ENCODE measurements at regions not wholly inside any gene's neighbourhood (a gene's known extent, or its start where the extent isn't known, plus 50 kb on each side); places are given as distances from the start of the nearest gene placed in this dataset.

GRCh38 chr4:157837071-157837703 lies 335.6 kb downstream of the GASK1B start:
- no peak overlapping the region for H3K27ac ChIP-seq (ENCODE audit: low read length)
- no peak overlapping the region for H3K9ac ChIP-seq (ENCODE audit: low read length in 2 of 2)
- H3K9me3 ChIP-seq (ENCODE audit: control insufficient read depth in 2 of 2, low read length in 2 of 2), result no peaks in the 10 kb centered on the region
- no peaks in the 10 kb centered on the region for H3K4me1 ChIP-seq (ENCODE audit: control insufficient read depth, insufficient read depth, low read length)
- H3K27me3 ChIP-seq (ENCODE audit: control insufficient read depth in 1 of 2, insufficient read depth in 2 of 2, low read length in 2 of 2), result no peaks in the 10 kb centered on the region
- no peak overlapping the region for H3K4me3 ChIP-seq (ENCODE audit: low read length in 2 of 2)
- H3K36me3 ChIP-seq (ENCODE audit: control insufficient read depth in 2 of 2, insufficient read depth in 2 of 2, low read length in 2 of 2), result no peaks in the 10 kb centered on the region

GRCh38 chr4:157832596-157832995 lies 340.2 kb downstream of the GASK1B start:
- Histone ChIP-seq H3K9me3 (ENCODE audit: control insufficient read depth in 2 of 2, low read length in 2 of 2) (no peaks in the 10 kb centered on the region), H3K27ac (ENCODE audit: low read length) (no peak overlapping the region)

GRCh38 chr4:157824021-157824420 lies 348.8 kb downstream of the GASK1B start:
- Histone ChIP-seq H3K4me3 (ENCODE audit: low read length in 2 of 2) (no peak overlapping the region), H3K27ac (ENCODE audit: low read length) (no peak overlapping the region), H3K9ac (ENCODE audit: low read length in 2 of 2) (no peak overlapping the region), H3K9me3 (ENCODE audit: control insufficient read depth in 2 of 2, low read length in 2 of 2) (no peaks in the 10 kb centered on the region), H3K4me1 (ENCODE audit: control insufficient read depth, insufficient read depth, low read length) (no peaks in the 10 kb centered on the region), H3K27me3 (ENCODE audit: control insufficient read depth in 1 of 2, insufficient read depth in 2 of 2, low read length in 2 of 2) (no peaks in the 10 kb centered on the region), H3K36me3 (ENCODE audit: control insufficient read depth in 2 of 2, insufficient read depth in 2 of 2, low read length in 2 of 2) (no peaks in the 10 kb centered on the region)

More at GRCh38 chr4:157832596-157832995, 340.2 kb downstream of the GASK1B start:
- H3K4me3 ChIP-seq (ENCODE audit: low read length in 2 of 2), result no peak overlapping the region
- H3K4me1 ChIP-seq (ENCODE audit: control insufficient read depth, insufficient read depth, low read length), result no peaks in the 10 kb centered on the region
- no peaks in the 10 kb centered on the region for H3K36me3 ChIP-seq (ENCODE audit: control insufficient read depth in 2 of 2, insufficient read depth in 2 of 2, low read length in 2 of 2)
- no peaks in the 10 kb centered on the region for H3K27me3 ChIP-seq (ENCODE audit: control insufficient read depth in 1 of 2, insufficient read depth in 2 of 2, low read length in 2 of 2)
- no peak overlapping the region for H3K9ac ChIP-seq (ENCODE audit: low read length in 2 of 2)

GRCh38 chr4:157821814-157822213 lies 351.0 kb downstream of the GASK1B start:
- Histone ChIP-seq H3K9me3 (ENCODE audit: control insufficient read depth in 2 of 2, low read length in 2 of 2) (no peaks in the 10 kb centered on the region), H3K9ac (ENCODE audit: low read length in 2 of 2) (no peak overlapping the region), H3K27me3 (ENCODE audit: control insufficient read depth in 1 of 2, insufficient read depth in 2 of 2, low read length in 2 of 2) (no peaks in the 10 kb centered on the region), H3K27ac (ENCODE audit: low read length) (no peak overlapping the region), H3K4me3 (ENCODE audit: low read length in 2 of 2) (no peak overlapping the region), H3K36me3 (ENCODE audit: control insufficient read depth in 2 of 2, insufficient read depth in 2 of 2, low read length in 2 of 2) (no peaks in the 10 kb centered on the region), H3K4me1 (ENCODE audit: control insufficient read depth, insufficient read depth, low read length) (no peaks in the 10 kb centered on the region)

GRCh38 chr4:157819693-157820464 lies 352.9 kb downstream of the GASK1B start:
- Histone ChIP-seq H3K27me3 (ENCODE audit: control insufficient read depth in 1 of 2, insufficient read depth in 2 of 2, low read length in 2 of 2) (no peaks in the 10 kb centered on the region), H3K9me3 (ENCODE audit: control insufficient read depth in 2 of 2, low read length in 2 of 2) (no peaks in the 10 kb centered on the region), H3K4me1 (ENCODE audit: control insufficient read depth, insufficient read depth, low read length) (no peaks in the 10 kb centered on the region), H3K36me3 (ENCODE audit: control insufficient read depth in 2 of 2, insufficient read depth in 2 of 2, low read length in 2 of 2) (no peaks in the 10 kb centered on the region), H3K4me3 (ENCODE audit: low read length in 2 of 2) (no peak overlapping the region), H3K9ac (ENCODE audit: low read length in 2 of 2) (no peak overlapping the region), H3K27ac (ENCODE audit: low read length) (no peak overlapping the region)

- H3K27ac ChIP-seq (ENCODE audit: low read length), result no peak overlapping the region
- H3K4me3 ChIP-seq (ENCODE audit: low read length in 2 of 2), result no peak overlapping the region
- H3K9me3 ChIP-seq (ENCODE audit: control insufficient read depth in 2 of 2, low read length in 2 of 2), result no peaks in the 10 kb centered on the region
- no peak overlapping the region for H3K9ac ChIP-seq (ENCODE audit: low read length in 2 of 2)
- H3K36me3 ChIP-seq (ENCODE audit: control insufficient read depth in 2 of 2, insufficient read depth in 2 of 2, low read length in 2 of 2), result no peaks in the 10 kb centered on the region
- H3K4me1 ChIP-seq (ENCODE audit: control insufficient read depth, insufficient read depth, low read length), result no peaks in the 10 kb centered on the region
- H3K27me3 ChIP-seq (ENCODE audit: control insufficient read depth in 1 of 2, insufficient read depth in 2 of 2, low read length in 2 of 2), result no peaks in the 10 kb centered on the region
Observed at GRCh38 chr4:157818946-157819692, 353.7 kb downstream of the GASK1B start.

- no peaks in the 10 kb centered on the region for H3K27me3 ChIP-seq (ENCODE audit: control insufficient read depth in 1 of 2, insufficient read depth in 2 of 2, low read length in 2 of 2)
- H3K36me3 ChIP-seq (ENCODE audit: control insufficient read depth in 2 of 2, insufficient read depth in 2 of 2, low read length in 2 of 2), result no peaks in the 10 kb centered on the region
- no peak overlapping the region for H3K9ac ChIP-seq (ENCODE audit: low read length in 2 of 2)
- H3K4me3 ChIP-seq (ENCODE audit: low read length in 2 of 2), result no peak overlapping the region
- H3K27ac ChIP-seq (ENCODE audit: low read length), result no peak overlapping the region
- H3K4me1 ChIP-seq (ENCODE audit: control insufficient read depth, insufficient read depth, low read length), result no peaks in the 10 kb centered on the region
- H3K9me3 ChIP-seq (ENCODE audit: control insufficient read depth in 2 of 2, low read length in 2 of 2), result peaks cover 0 to 3% of the 10 kb centered on the region in 2 donors
Observed at GRCh38 chr4:157810137-157810774, 362.6 kb downstream of the GASK1B start.

GRCh38 chr4:157808796-157809383 lies 363.9 kb downstream of the GASK1B start:
- Histone ChIP-seq H3K27me3 (ENCODE audit: control insufficient read depth in 1 of 2, insufficient read depth in 2 of 2, low read length in 2 of 2) (no peaks in the 10 kb centered on the region), H3K9me3 (ENCODE audit: control insufficient read depth in 2 of 2, low read length in 2 of 2) (peaks cover 0 to 3% of the 10 kb centered on the region in 2 donors), H3K36me3 (ENCODE audit: control insufficient read depth in 2 of 2, insufficient read depth in 2 of 2, low read length in 2 of 2) (no peaks in the 10 kb centered on the region), H3K9ac (ENCODE audit: low read length in 2 of 2) (no peak overlapping the region), H3K4me1 (ENCODE audit: control insufficient read depth, insufficient read depth, low read length) (no peaks in the 10 kb centered on the region), H3K4me3 (ENCODE audit: low read length in 2 of 2) (no peak overlapping the region), H3K27ac (ENCODE audit: low read length) (no peak overlapping the region)

- Histone ChIP-seq H3K27ac (ENCODE audit: low read length) (no peak overlapping the region), H3K27me3 (ENCODE audit: control insufficient read depth in 1 of 2, insufficient read depth in 2 of 2, low read length in 2 of 2) (no peaks in the 10 kb centered on the region), H3K9ac (ENCODE audit: low read length in 2 of 2) (no peak overlapping the region), H3K9me3 (ENCODE audit: control insufficient read depth in 2 of 2, low read length in 2 of 2) (peaks cover 0 to 3% of the 10 kb centered on the region in 2 donors), H3K36me3 (ENCODE audit: control insufficient read depth in 2 of 2, insufficient read depth in 2 of 2, low read length in 2 of 2) (no peaks in the 10 kb centered on the region), H3K4me3 (ENCODE audit: low read length in 2 of 2) (no peak overlapping the region), H3K4me1 (ENCODE audit: control insufficient read depth, insufficient read depth, low read length) (no peaks in the 10 kb centered on the region)
Observed at GRCh38 chr4:157806184-157806583, 366.6 kb downstream of the GASK1B start.

- H3K4me3 ChIP-seq (ENCODE audit: low read length in 2 of 2), result no peak overlapping the region
- no peaks in the 10 kb centered on the region for H3K36me3 ChIP-seq (ENCODE audit: control insufficient read depth in 2 of 2, insufficient read depth in 2 of 2, low read length in 2 of 2)
Observed at GRCh38 chr4:157804986-157805385, 367.8 kb downstream of the GASK1B start.

More at GRCh38 chr4:157804986-157805385, 367.8 kb downstream of the GASK1B start:
- Histone ChIP-seq H3K27me3 (ENCODE audit: control insufficient read depth in 1 of 2, insufficient read depth in 2 of 2, low read length in 2 of 2) (no peaks in the 10 kb centered on the region), H3K27ac (ENCODE audit: low read length) (no peak overlapping the region), H3K4me1 (ENCODE audit: control insufficient read depth, insufficient read depth, low read length) (no peaks in the 10 kb centered on the region), H3K9me3 (ENCODE audit: control insufficient read depth in 2 of 2, low read length in 2 of 2) (peaks cover 0 to 3% of the 10 kb centered on the region in 2 donors), H3K9ac (ENCODE audit: low read length in 2 of 2) (no peak overlapping the region)
